Panc1 (cell line): ENCODE measurements at regions not wholly inside any gene's neighbourhood (a gene's known extent, or its start where the extent isn't known, plus 50 kb on each side); places are given as distances from the start of the nearest gene placed in this dataset.

Experiments used
- CTCF ChIP-seq: fragments of 450-650 bp; IDR thresholded peaks from 2 replicates; pipeline ENCODE4 v1.5.1; 2017; ENCODE audit warnings: mild to moderate bottlenecking
- POLR2AphosphoS5 ChIP-seq: IDR thresholded peaks from 2 replicates; pipeline ENCODE4 v1.6.1; 2012; ENCODE audit warnings: mild to moderate bottlenecking, low read depth, low read length, moderate library complexity
- SIN3A ChIP-seq: IDR thresholded peaks from 2 replicates; pipeline ENCODE4 v1.6.1; 2012; ENCODE audit warnings: low read depth, mild to moderate bottlenecking, low read length, moderate library complexity, borderline replicate concordance; ENCODE audit not compliant: insufficient read depth
- TCF7L2 ChIP-seq: IDR thresholded peaks from 2 replicates; pipeline ENCODE4 v1.6.1; 2011; ENCODE audit warnings: mild to moderate bottlenecking, low read depth, low read length, inconsistent platforms

- TF ChIP-seq CTCF (no peak), SIN3A (no peak), POLR2AphosphoS5 (no peak), TCF7L2 (no peak)
Measured at GRCh38 chr2:234695981-234696380, 199.1 kb upstream of the ARL4C start.
